ENCODE measurements at regions not wholly inside any gene's neighbourhood (a gene's known extent, or its start where the extent isn't known, plus 50 kb on each side); places are given as distances from the start of the nearest gene placed in this dataset.

GRCh38 chr3:162354356-162354755 lies 857.7 kb downstream of the OTOL1 start:
- Histone ChIP-seq H3K4me1 (ENCODE audit: insufficient read depth, low read length) (no peaks in the 10 kb centered on the region), H3K36me3 (ENCODE audit: insufficient read depth, low read length) (no peaks in the 10 kb centered on the region), H3K9ac (ENCODE audit: low read depth, low read length) (no peak overlapping the region), H3K9me3 (ENCODE audit: control insufficient read depth, insufficient read depth, low read length) (no peaks in the 10 kb centered on the region)

- Histone ChIP-seq H3K9ac (ENCODE audit: low read depth, low read length) (no peak overlapping the region), H3K9me3 (ENCODE audit: control insufficient read depth, insufficient read depth, low read length) (no peaks in the 10 kb centered on the region), H3K4me1 (ENCODE audit: insufficient read depth, low read length) (peaks cover 4% of the 10 kb centered on the region; the same call in 1 of the 2 replicates), H3K36me3 (ENCODE audit: insufficient read depth, low read length) (no peaks in the 10 kb centered on the region)
These were observed 868.6 kb downstream of the OTOL1 start for GRCh38 chr3:162365066-162365719.

GRCh38 chr3:162366166-162366766 lies 869.7 kb downstream of the OTOL1 start:
- H3K4me1 ChIP-seq (ENCODE audit: insufficient read depth, low read length): peaks cover 6% of the 10 kb centered on the region; the same call in 1 of the 2 replicates
- H3K36me3 ChIP-seq (ENCODE audit: insufficient read depth, low read length): no peaks in the 10 kb centered on the region
- H3K9me3 ChIP-seq (ENCODE audit: control insufficient read depth, insufficient read depth, low read length): no peaks in the 10 kb centered on the region
- H3K9ac ChIP-seq (ENCODE audit: low read depth, low read length): no peak overlapping the region

- Histone ChIP-seq H3K9me3 (ENCODE audit: control insufficient read depth, insufficient read depth, low read length) (no peaks in the 10 kb centered on the region), H3K9ac (ENCODE audit: low read depth, low read length) (no peak overlapping the region), H3K4me1 (ENCODE audit: insufficient read depth, low read length) (peaks cover 6% of the 10 kb centered on the region; the same call in 1 of the 2 replicates), H3K36me3 (ENCODE audit: insufficient read depth, low read length) (no peaks in the 10 kb centered on the region)
These were observed 871.0 kb downstream of the OTOL1 start for GRCh38 chr3:162367429-162368260.

- Histone ChIP-seq H3K9me3 (ENCODE audit: control insufficient read depth, insufficient read depth, low read length) (no peaks in the 10 kb centered on the region), H3K9ac (ENCODE audit: low read depth, low read length) (no peak overlapping the region), H3K36me3 (ENCODE audit: insufficient read depth, low read length) (no peaks in the 10 kb centered on the region), H3K4me1 (ENCODE audit: insufficient read depth, low read length) (peaks cover 6% of the 10 kb centered on the region; the same call in 1 of the 2 replicates)
These were observed 871.8 kb downstream of the OTOL1 start for GRCh38 chr3:162368417-162368816.

- no peak overlapping the region for H3K9ac ChIP-seq (ENCODE audit: low read depth, low read length)
- peaks cover 6% of the 10 kb centered on the region; the same call in 1 of the 2 replicates for H3K9me3 ChIP-seq (ENCODE audit: control insufficient read depth, insufficient read depth, low read length)
- H3K4me1 ChIP-seq (ENCODE audit: insufficient read depth, low read length): peaks cover 6% of the 10 kb centered on the region; the same call in 1 of the 2 replicates
- no peaks in the 10 kb centered on the region for H3K36me3 ChIP-seq (ENCODE audit: insufficient read depth, low read length)
These were observed 872.7 kb downstream of the OTOL1 start for GRCh38 chr3:162369306-162369705.

- H3K36me3 ChIP-seq (ENCODE audit: insufficient read depth, low read length): no peaks in the 10 kb centered on the region
- peaks cover 6% of the 10 kb centered on the region; the same call in 1 of the 2 replicates for H3K4me1 ChIP-seq (ENCODE audit: insufficient read depth, low read length)
- peaks cover 6% of the 10 kb centered on the region; the same call in 1 of the 2 replicates for H3K9me3 ChIP-seq (ENCODE audit: control insufficient read depth, insufficient read depth, low read length)
- no peak overlapping the region for H3K9ac ChIP-seq (ENCODE audit: low read depth, low read length)
These were observed 873.5 kb downstream of the OTOL1 start for GRCh38 chr3:162370141-162370540.

- H3K36me3 ChIP-seq (ENCODE audit: insufficient read depth, low read length): no peaks in the 10 kb centered on the region
- H3K4me1 ChIP-seq (ENCODE audit: insufficient read depth, low read length): no peaks in the 10 kb centered on the region
- H3K9me3 ChIP-seq (ENCODE audit: control insufficient read depth, insufficient read depth, low read length): peaks cover 6% of the 10 kb centered on the region; the same call in 1 of the 2 replicates
- H3K9ac ChIP-seq (ENCODE audit: low read depth, low read length): no peak overlapping the region
These were observed 880.2 kb downstream of the OTOL1 start for GRCh38 chr3:162376761-162377160.

GRCh38 chr3:162377608-162378007 lies 881.0 kb downstream of the OTOL1 start:
- H3K4me1 ChIP-seq (ENCODE audit: insufficient read depth, low read length): no peaks in the 10 kb centered on the region
- no peaks in the 10 kb centered on the region for H3K36me3 ChIP-seq (ENCODE audit: insufficient read depth, low read length)
- H3K9me3 ChIP-seq (ENCODE audit: control insufficient read depth, insufficient read depth, low read length): peaks cover 6% of the 10 kb centered on the region; the same call in 1 of the 2 replicates
- no peak overlapping the region for H3K9ac ChIP-seq (ENCODE audit: low read depth, low read length)

- Histone ChIP-seq H3K9me3 (ENCODE audit: control insufficient read depth, insufficient read depth, low read length) (no peaks in the 10 kb centered on the region), H3K36me3 (ENCODE audit: insufficient read depth, low read length) (no peaks in the 10 kb centered on the region), H3K9ac (ENCODE audit: low read depth, low read length) (no peak overlapping the region), H3K4me1 (ENCODE audit: insufficient read depth, low read length) (no peaks in the 10 kb centered on the region)
These were observed 888.8 kb downstream of the OTOL1 start for GRCh38 chr3:162385387-162385786.

GRCh38 chr3:162390891-162391290 lies 894.3 kb downstream of the OTOL1 start:
- Histone ChIP-seq H3K4me1 (ENCODE audit: insufficient read depth, low read length) (no peaks in the 10 kb centered on the region), H3K9ac (ENCODE audit: low read depth, low read length) (no peak overlapping the region), H3K36me3 (ENCODE audit: insufficient read depth, low read length) (no peaks in the 10 kb centered on the region), H3K9me3 (ENCODE audit: control insufficient read depth, insufficient read depth, low read length) (no peaks in the 10 kb centered on the region; the same call in 1 of the 2 replicates)

- H3K9ac ChIP-seq (ENCODE audit: low read depth, low read length): no peak overlapping the region
- H3K4me1 ChIP-seq (ENCODE audit: insufficient read depth, low read length): no peaks in the 10 kb centered on the region
- no peaks in the 10 kb centered on the region for H3K36me3 ChIP-seq (ENCODE audit: insufficient read depth, low read length)
- H3K9me3 ChIP-seq (ENCODE audit: control insufficient read depth, insufficient read depth, low read length): no peaks in the 10 kb centered on the region; the same call in 1 of the 2 replicates
These were observed 894.7 kb downstream of the OTOL1 start for GRCh38 chr3:162391301-162391700.

GRCh38 chr3:162395496-162395895 lies 898.9 kb downstream of the OTOL1 start:
- Histone ChIP-seq H3K4me1 (ENCODE audit: insufficient read depth, low read length) (no peaks in the 10 kb centered on the region), H3K9me3 (ENCODE audit: control insufficient read depth, insufficient read depth, low read length) (peaks cover 3% of the 10 kb centered on the region; the same call in 1 of the 2 replicates), H3K36me3 (ENCODE audit: insufficient read depth, low read length) (no peaks in the 10 kb centered on the region), H3K9ac (ENCODE audit: low read depth, low read length) (no peak overlapping the region)

GRCh38 chr3:162398554-162398953 lies 901.9 kb downstream of the OTOL1 start:
- Histone ChIP-seq H3K9ac (ENCODE audit: low read depth, low read length) (no peak overlapping the region), H3K4me1 (ENCODE audit: insufficient read depth, low read length) (no peaks in the 10 kb centered on the region), H3K36me3 (ENCODE audit: insufficient read depth, low read length) (no peaks in the 10 kb centered on the region), H3K9me3 (ENCODE audit: control insufficient read depth, insufficient read depth, low read length) (peaks cover 3% of the 10 kb centered on the region; the same call in 1 of the 2 replicates)
